HEK293 (cell line): ENCODE measurements at regions not wholly inside any gene's neighbourhood (a gene's known extent, or its start where the extent isn't known, plus 50 kb on each side); places are given as distances from the start of the nearest gene placed in this dataset.

ENCODE experiments used
- CTCF ChIA-PET: fragments of 350-600 bp; formaldehyde crosslinking; extraction: SDS; loops from one replicate; lab custom pipeline; 2021; ENCODE audit warnings: antibody characterized with exemption; lab: Yijun Ruan, JAX
- POLR2A ChIA-PET: fragments of 300-600 bp; formaldehyde crosslinking; extraction: SDS; loops from one replicate; lab custom pipeline; 2020; ENCODE audit warnings: antibody characterized with exemption, inconsistent platforms; lab: Yijun Ruan, JAX
- H3K27ac ChIP-seq: fragments of 200-500 bp; sonication (Bioruptor generic); 2 replicates; pipeline ENCODE4 v1.5.1; 2014; ENCODE audit warnings: low read depth, low read length, control low read depth, inconsistent platforms; ENCODE audit errors: extremely low read depth
- H3K36me3 ChIP-seq, 2 experiments: fragments of 200-500 bp in 1 of 2; sonication (Bioruptor generic) in 1 of 2; 1 replicate in 1 of 2; 2 replicates in 1 of 2; pipeline ENCODE4 v1.5.1; 2014 to 2017; ENCODE audit warnings: inconsistent platforms in 2 of 2, low read length in 2 of 2; ENCODE audit not compliant: control insufficient read depth in 2 of 2, insufficient read depth in 1 of 2
- H3K4me1 ChIP-seq: fragments of 200-500 bp; sonication (Bioruptor generic); 2 replicates; pipeline ENCODE4 v1.5.1; 2014; ENCODE audit warnings: mild to moderate bottlenecking, low read length, inconsistent platforms; ENCODE audit not compliant: control insufficient read depth, insufficient read depth
- H3K4me3 ChIP-seq: 2 replicates; pipeline ENCODE4 v1.5.1; 2011; ENCODE audit warnings: low read depth, mild to moderate bottlenecking, control low read depth, low read length, moderate library complexity
- H3K9me3 ChIP-seq: fragments of 200-500 bp; sonication (Bioruptor generic); 2 replicates; pipeline ENCODE4 v1.5.1; 2014; ENCODE audit warnings: low read depth, low read length, inconsistent platforms; ENCODE audit not compliant: control insufficient read depth, insufficient read depth
- ATF2 ChIP-seq: fragments of 450-650 bp; formaldehyde crosslinking; IDR thresholded peaks from 2 replicates; pipeline ENCODE4 v1.5.1; 2016; ENCODE audit warnings: missing biosample characterization, missing genetic modification characterization, low read depth
- EGR2 ChIP-seq: fragments of 450-650 bp; formaldehyde crosslinking; IDR thresholded peaks from 2 replicates; pipeline ENCODE4 v1.5.1; 2016; ENCODE audit warnings: low read depth, missing biosample characterization, missing genetic modification characterization
- FEZF1 ChIP-seq: fragments of 450-650 bp; formaldehyde crosslinking; IDR thresholded peaks from 2 replicates; pipeline ENCODE4 v1.5.1; 2016; ENCODE audit warnings: missing biosample characterization, missing genetic modification characterization
- GLIS2 ChIP-seq: fragments of 450-650 bp; formaldehyde crosslinking; IDR thresholded peaks from 2 replicates; pipeline ENCODE4 v1.5.1; 2016; ENCODE audit warnings: missing biosample characterization, missing genetic modification characterization
- OVOL3 ChIP-seq: fragments of 450-650 bp; formaldehyde crosslinking; IDR thresholded peaks from 2 replicates; pipeline ENCODE4 v1.5.1; 2016; ENCODE audit warnings: missing biosample characterization, missing genetic modification characterization
- PBX3 ChIP-seq: sonication (generic); formaldehyde crosslinking; IDR thresholded peaks from 2 replicates; pipeline ENCODE4 v1.8.1; 2022; ENCODE audit warnings: mild to moderate bottlenecking, moderate library complexity, missing genetic modification reagents
- YY2 ChIP-seq: fragments of 450-650 bp; formaldehyde crosslinking; IDR thresholded peaks from 2 replicates; pipeline ENCODE4 v1.5.1; 2016; ENCODE audit warnings: missing biosample characterization, missing genetic modification characterization
- ZFHX2 ChIP-seq: fragments of 450-650 bp; formaldehyde crosslinking; conservative IDR thresholded peaks from 2 replicates; pipeline ENCODE4 v1.5.1; 2016; ENCODE audit warnings: missing biosample characterization, missing genetic modification characterization
- ZNF114 ChIP-seq: fragments of 450-650 bp; formaldehyde crosslinking; IDR thresholded peaks from 2 replicates; pipeline ENCODE4 v1.5.0; 2017; ENCODE audit warnings: missing biosample characterization, missing genetic modification characterization
- ZNF140 ChIP-seq: fragments of 450-650 bp; formaldehyde crosslinking; IDR thresholded peaks from 2 replicates; pipeline ENCODE4 v1.5.1; 2016; ENCODE audit warnings: missing biosample characterization, missing genetic modification characterization
- ZNF169 ChIP-seq: fragments of 450-650 bp; formaldehyde crosslinking; IDR thresholded peaks from 2 replicates; pipeline ENCODE4 v1.5.1; 2016; ENCODE audit warnings: missing biosample characterization, missing genetic modification characterization
- ZNF2 ChIP-seq: fragments of 450-650 bp; formaldehyde crosslinking; IDR thresholded peaks from 2 replicates; pipeline ENCODE4 v1.5.1; 2016; ENCODE audit warnings: missing biosample characterization, missing genetic modification characterization
- ZNF223 ChIP-seq: fragments of 450-650 bp; formaldehyde crosslinking; IDR thresholded peaks from 2 replicates; pipeline ENCODE4 v1.5.1; 2016; ENCODE audit warnings: missing biosample characterization, missing genetic modification characterization
- ZNF274 ChIP-seq, 2 experiments: fragments of 200-500 bp in 1 of 2; fragments of 450-650 bp in 1 of 2; sonication (Bioruptor generic) in 1 of 2; formaldehyde crosslinking in 1 of 2; IDR thresholded peaks; 2 replicates each; pipeline versions ENCODE4 v1.5.1 to v1.6.1; 2014 to 2016; ENCODE audit warnings: borderline replicate concordance in 1 of 2, inconsistent platforms in 1 of 2, low read length in 1 of 2, missing biosample characterization in 1 of 2, missing genetic modification characterization in 1 of 2
- ZNF473 ChIP-seq: fragments of 450-650 bp; formaldehyde crosslinking; IDR thresholded peaks from 2 replicates; pipeline ENCODE4 v1.5.1; 2017; ENCODE audit warnings: missing biosample characterization, missing genetic modification characterization
- ZNF529 ChIP-seq: fragments of 450-650 bp; formaldehyde crosslinking; IDR thresholded peaks from 2 replicates; pipeline ENCODE4 v1.5.1; 2017; ENCODE audit warnings: missing genetic modification characterization, missing biosample characterization; ENCODE audit not compliant: insufficient replicate concordance
- ZNF544 ChIP-seq: fragments of 450-650 bp; formaldehyde crosslinking; IDR thresholded peaks from 2 replicates; pipeline ENCODE4 v1.5.0; 2017; ENCODE audit warnings: missing biosample characterization, missing genetic modification characterization
- ZNF621 ChIP-seq: fragments of 450-650 bp; formaldehyde crosslinking; IDR thresholded peaks from 2 replicates; pipeline ENCODE4 v1.5.1; 2017; ENCODE audit warnings: missing biosample characterization, missing genetic modification characterization
- ZNF776 ChIP-seq: fragments of 450-650 bp; formaldehyde crosslinking; IDR thresholded peaks from 2 replicates; pipeline ENCODE4 v1.5.0; 2017; ENCODE audit warnings: missing biosample characterization, missing genetic modification characterization, borderline replicate concordance
- ZSCAN23 ChIP-seq: fragments of 450-650 bp; formaldehyde crosslinking; IDR thresholded peaks from 2 replicates; pipeline ENCODE4 v1.5.1; 2016; ENCODE audit warnings: missing biosample characterization, missing genetic modification characterization
- TF ChIP-seq, protein P1 (sequence below): fragments of 450-650 bp; formaldehyde crosslinking; IDR thresholded peaks from 2 replicates; pipeline ENCODE4 v1.5.1; 2016; ENCODE audit warnings: missing biosample characterization, missing genetic modification characterization
- TF ChIP-seq, protein P2 (sequence below): fragments of 450-650 bp; formaldehyde crosslinking; IDR thresholded peaks from 2 replicates; pipeline ENCODE4 v1.5.1; 2016; ENCODE audit warnings: missing biosample characterization, missing genetic modification characterization
- TF ChIP-seq, protein P3 (sequence below): fragments of 450-650 bp; formaldehyde crosslinking; IDR thresholded peaks from 2 replicates; pipeline ENCODE4 v1.5.1; 2016; ENCODE audit warnings: missing biosample characterization, missing genetic modification characterization

DNA sequence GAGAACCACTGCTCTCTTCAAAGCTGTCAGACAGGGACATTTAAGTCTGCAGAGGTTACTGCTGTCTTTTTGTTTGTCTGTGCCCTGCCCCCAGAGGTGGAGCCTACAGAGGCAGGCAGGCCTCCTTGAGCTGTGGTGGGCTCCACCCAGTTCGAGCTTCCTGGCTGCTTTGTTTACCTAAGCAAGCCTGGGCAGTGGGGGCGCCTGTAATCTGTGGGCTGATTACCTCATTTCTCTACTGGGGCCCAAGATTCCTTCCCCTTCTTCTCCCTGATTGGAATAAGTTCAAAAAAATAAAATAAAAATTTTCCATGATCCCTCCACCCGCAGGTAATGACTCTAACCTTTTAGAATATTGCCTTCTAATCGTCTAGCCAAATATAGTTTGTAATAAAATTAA is 449.3 kb upstream of the DYNLRB2 start (continued):
- TF ChIP-seq, protein P1, sequence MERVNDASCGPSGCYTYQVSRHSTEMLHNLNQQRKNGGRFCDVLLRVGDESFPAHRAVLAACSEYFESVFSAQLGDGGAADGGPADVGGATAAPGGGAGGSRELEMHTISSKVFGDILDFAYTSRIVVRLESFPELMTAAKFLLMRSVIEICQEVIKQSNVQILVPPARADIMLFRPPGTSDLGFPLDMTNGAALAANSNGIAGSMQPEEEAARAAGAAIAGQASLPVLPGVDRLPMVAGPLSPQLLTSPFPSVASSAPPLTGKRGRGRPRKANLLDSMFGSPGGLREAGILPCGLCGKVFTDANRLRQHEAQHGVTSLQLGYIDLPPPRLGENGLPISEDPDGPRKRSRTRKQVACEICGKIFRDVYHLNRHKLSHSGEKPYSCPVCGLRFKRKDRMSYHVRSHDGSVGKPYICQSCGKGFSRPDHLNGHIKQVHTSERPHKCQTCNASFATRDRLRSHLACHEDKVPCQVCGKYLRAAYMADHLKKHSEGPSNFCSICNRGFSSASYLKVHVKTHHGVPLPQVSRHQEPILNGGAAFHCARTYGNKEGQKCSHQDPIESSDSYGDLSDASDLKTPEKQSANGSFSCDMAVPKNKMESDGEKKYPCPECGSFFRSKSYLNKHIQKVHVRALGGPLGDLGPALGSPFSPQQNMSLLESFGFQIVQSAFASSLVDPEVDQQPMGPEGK (tag by site-specific recombination): peak; percentile 67
- peak; percentile 45; the same call in 1 of the 2 replicates for TF ChIP-seq ZFHX2 (tag by site-specific recombination)
- TF ChIP-seq ATF2 (tag by site-specific recombination): peak; percentile 38
- 0 out of 2 replicates have a peak, but pooled peaks have one; percentile 31 for TF ChIP-seq EGR2 (tag by site-specific recombination)
- TF ChIP-seq, protein P2, sequence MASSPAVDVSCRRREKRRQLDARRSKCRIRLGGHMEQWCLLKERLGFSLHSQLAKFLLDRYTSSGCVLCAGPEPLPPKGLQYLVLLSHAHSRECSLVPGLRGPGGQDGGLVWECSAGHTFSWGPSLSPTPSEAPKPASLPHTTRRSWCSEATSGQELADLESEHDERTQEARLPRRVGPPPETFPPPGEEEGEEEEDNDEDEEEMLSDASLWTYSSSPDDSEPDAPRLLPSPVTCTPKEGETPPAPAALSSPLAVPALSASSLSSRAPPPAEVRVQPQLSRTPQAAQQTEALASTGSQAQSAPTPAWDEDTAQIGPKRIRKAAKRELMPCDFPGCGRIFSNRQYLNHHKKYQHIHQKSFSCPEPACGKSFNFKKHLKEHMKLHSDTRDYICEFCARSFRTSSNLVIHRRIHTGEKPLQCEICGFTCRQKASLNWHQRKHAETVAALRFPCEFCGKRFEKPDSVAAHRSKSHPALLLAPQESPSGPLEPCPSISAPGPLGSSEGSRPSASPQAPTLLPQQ (tag by site-specific recombination): peak; percentile 87

GRCh38 chr16:80085606-80086005 is 455.2 kb upstream of the DYNLRB2 start:
- H3K36me3 ChIP-seq: no peaks in the 10 kb centered on the region
- no peak overlapping the region for H3K27ac ChIP-seq
- H3K9me3 ChIP-seq: no peaks in the 10 kb centered on the region
- CTCF ChIA-PET: interaction anchor here (0.7 kb wide), 1 partner anchor 11 kb away, joined by 3 read pairs; no protein-coding TSS in a partner anchor
- H3K4me1 ChIP-seq: no peaks in the 10 kb centered on the region
- no peak for TF ChIP-seq ZNF274 (IDR thresholded peaks at IDR 0.05; ENCODE audit: low read length)
- TF ChIP-seq ZNF274 (tag by site-specific recombination; IDR thresholded peaks at IDR 0.05; ENCODE audit: borderline replicate concordance): no peak
- TF ChIP-seq ZNF544 (tag by site-specific recombination): no peak
- TF ChIP-seq FEZF1 (tag by site-specific recombination): no peak
- TF ChIP-seq ZNF473 (tag by site-specific recombination): no peak
- no peak for TF ChIP-seq ZNF169 (tag by site-specific recombination)
- TF ChIP-seq ZSCAN23 (tag by site-specific recombination): no peak
- no peak for TF ChIP-seq ZNF776 (tag by site-specific recombination)
- TF ChIP-seq ZNF2 (tag by site-specific recombination): no peak
- TF ChIP-seq ZNF529: no peak
- no peak for TF ChIP-seq ZNF140 (tag by site-specific recombination)
- TF ChIP-seq, protein P3, sequence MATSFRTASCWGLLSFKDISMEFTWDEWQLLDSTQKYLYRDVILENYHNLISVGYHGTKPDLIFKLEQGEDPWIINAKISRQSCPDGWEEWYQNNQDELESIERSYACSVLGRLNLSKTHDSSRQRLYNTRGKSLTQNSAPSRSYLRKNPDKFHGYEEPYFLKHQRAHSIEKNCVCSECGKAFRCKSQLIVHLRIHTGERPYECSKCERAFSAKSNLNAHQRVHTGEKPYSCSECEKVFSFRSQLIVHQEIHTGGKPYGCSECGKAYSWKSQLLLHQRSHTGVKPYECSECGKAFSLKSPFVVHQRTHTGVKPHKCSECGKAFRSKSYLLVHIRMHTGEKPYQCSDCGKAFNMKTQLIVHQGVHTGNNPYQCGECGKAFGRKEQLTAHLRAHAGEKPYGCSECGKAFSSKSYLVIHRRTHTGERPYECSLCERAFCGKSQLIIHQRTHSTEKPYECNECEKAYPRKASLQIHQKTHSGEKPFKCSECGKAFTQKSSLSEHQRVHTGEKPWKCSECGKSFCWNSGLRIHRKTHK (tag by site-specific recombination): no peak
- TF ChIP-seq ZNF621 (tag by site-specific recombination): no peak
- no peak for TF ChIP-seq YY2 (tag by site-specific recombination)
- no peak for TF ChIP-seq ZNF114 (tag by site-specific recombination)
- no peak for TF ChIP-seq GLIS2 (tag by site-specific recombination)
- no peak for TF ChIP-seq PBX3 (CRISPR knock-in tag)
- no peak for TF ChIP-seq ZNF223
- no peak for TF ChIP-seq OVOL3 (tag by site-specific recombination)
- POLR2A ChIA-PET: no interaction called here
- H3K4me3 ChIP-seq: no peak overlapping the region
